ENCODE measurements at regions not wholly inside any gene's neighbourhood (a gene's known extent, or its start where the extent isn't known, plus 50 kb on each side); places are given as distances from the start of the nearest gene placed in this dataset.

DNA sequence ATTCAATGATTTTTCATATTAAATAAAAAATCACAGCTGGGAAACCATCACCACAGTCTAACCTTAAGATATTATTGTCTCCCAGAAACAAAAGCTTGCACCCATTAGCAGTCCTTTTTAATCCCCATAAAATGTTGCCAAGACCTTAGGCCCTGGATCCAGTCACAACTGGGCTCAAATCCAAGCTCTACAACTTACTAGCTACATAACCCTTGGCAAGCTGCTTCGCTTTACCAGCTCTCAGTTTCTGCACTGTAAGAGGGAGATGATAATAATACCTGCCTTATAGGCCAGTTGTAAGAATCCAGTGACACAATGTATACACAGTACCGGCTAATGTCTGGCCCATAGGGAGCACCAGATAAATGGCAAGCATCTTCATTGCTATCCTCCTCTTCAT lies 400.9 kb upstream of the FGF13 start:
- H3K27ac ChIP-seq (ENCODE audit: low read depth in 1 of 2, low read length in 2 of 2), result no peak overlapping the region
- no peaks in the 10 kb centered on the region for H3K4me1 ChIP-seq (ENCODE audit: control insufficient read depth in 4 of 4, insufficient read depth in 4 of 4, low read length in 3 of 4)
- no peak for TF ChIP-seq RXRA (IDR thresholded peaks at IDR 0.05)
- TF ChIP-seq RAD21 (IDR thresholded peaks at IDR 0.05), result no peak
- no peak for TF ChIP-seq FOXA1 (IDR thresholded peaks at IDR 0.05)
- TF ChIP-seq, protein P1, sequence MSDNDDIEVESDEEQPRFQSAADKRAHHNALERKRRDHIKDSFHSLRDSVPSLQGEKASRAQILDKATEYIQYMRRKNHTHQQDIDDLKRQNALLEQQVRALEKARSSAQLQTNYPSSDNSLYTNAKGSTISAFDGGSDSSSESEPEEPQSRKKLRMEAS (IDR thresholded peaks at IDR 0.05), result no peak
- TF ChIP-seq, protein P2, sequence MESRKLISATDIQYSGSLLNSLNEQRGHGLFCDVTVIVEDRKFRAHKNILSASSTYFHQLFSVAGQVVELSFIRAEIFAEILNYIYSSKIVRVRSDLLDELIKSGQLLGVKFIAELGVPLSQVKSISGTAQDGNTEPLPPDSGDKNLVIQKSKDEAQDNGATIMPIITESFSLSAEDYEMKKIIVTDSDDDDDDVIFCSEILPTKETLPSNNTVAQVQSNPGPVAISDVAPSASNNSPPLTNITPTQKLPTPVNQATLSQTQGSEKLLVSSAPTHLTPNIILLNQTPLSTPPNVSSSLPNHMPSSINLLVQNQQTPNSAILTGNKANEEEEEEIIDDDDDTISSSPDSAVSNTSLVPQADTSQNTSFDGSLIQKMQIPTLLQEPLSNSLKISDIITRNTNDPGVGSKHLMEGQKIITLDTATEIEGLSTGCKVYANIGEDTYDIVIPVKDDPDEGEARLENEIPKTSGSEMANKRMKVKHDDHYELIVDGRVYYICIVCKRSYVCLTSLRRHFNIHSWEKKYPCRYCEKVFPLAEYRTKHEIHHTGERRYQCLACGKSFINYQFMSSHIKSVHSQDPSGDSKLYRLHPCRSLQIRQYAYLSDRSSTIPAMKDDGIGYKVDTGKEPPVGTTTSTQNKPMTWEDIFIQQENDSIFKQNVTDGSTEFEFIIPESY (IDR thresholded peaks at IDR 0.05), result no peak
- no peak for TF ChIP-seq FOXA2 (IDR thresholded peaks at IDR 0.05)
- no peak for TF ChIP-seq SP1 (IDR thresholded peaks at IDR 0.05)
- no peak for TF ChIP-seq YY1 (IDR thresholded peaks at IDR 0.05)
- no peak for TF ChIP-seq TAF1 (conservative IDR thresholded peaks at IDR 0.05)
- TF ChIP-seq, protein P3, sequence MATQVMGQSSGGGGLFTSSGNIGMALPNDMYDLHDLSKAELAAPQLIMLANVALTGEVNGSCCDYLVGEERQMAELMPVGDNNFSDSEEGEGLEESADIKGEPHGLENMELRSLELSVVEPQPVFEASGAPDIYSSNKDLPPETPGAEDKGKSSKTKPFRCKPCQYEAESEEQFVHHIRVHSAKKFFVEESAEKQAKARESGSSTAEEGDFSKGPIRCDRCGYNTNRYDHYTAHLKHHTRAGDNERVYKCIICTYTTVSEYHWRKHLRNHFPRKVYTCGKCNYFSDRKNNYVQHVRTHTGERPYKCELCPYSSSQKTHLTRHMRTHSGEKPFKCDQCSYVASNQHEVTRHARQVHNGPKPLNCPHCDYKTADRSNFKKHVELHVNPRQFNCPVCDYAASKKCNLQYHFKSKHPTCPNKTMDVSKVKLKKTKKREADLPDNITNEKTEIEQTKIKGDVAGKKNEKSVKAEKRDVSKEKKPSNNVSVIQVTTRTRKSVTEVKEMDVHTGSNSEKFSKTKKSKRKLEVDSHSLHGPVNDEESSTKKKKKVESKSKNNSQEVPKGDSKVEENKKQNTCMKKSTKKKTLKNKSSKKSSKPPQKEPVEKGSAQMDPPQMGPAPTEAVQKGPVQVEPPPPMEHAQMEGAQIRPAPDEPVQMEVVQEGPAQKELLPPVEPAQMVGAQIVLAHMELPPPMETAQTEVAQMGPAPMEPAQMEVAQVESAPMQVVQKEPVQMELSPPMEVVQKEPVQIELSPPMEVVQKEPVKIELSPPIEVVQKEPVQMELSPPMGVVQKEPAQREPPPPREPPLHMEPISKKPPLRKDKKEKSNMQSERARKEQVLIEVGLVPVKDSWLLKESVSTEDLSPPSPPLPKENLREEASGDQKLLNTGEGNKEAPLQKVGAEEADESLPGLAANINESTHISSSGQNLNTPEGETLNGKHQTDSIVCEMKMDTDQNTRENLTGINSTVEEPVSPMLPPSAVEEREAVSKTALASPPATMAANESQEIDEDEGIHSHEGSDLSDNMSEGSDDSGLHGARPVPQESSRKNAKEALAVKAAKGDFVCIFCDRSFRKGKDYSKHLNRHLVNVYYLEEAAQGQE (IDR thresholded peaks at IDR 0.05), result no peak
- TF ChIP-seq, protein P4, sequence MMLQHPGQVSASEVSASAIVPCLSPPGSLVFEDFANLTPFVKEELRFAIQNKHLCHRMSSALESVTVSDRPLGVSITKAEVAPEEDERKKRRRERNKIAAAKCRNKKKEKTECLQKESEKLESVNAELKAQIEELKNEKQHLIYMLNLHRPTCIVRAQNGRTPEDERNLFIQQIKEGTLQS (IDR thresholded peaks at IDR 0.05), result no peak
- no peaks in the 10 kb centered on the region for H3K9me3 ChIP-seq (ENCODE audit: control insufficient read depth in 4 of 4, low read length in 3 of 4)
- H3K27me3 ChIP-seq (ENCODE audit: control insufficient read depth in 4 of 4, insufficient read depth in 4 of 4, low read length in 3 of 4), result no peaks in the 10 kb centered on the region
- no peak overlapping the region for H3K4me3 ChIP-seq (ENCODE audit: low read depth in 1 of 3, low read length in 3 of 3)
- no peaks in the 10 kb centered on the region for H3K36me3 ChIP-seq (ENCODE audit: control insufficient read depth in 4 of 4, insufficient read depth in 3 of 4, low read depth in 1 of 4, low read length in 3 of 4)
- H3K9ac ChIP-seq (ENCODE audit: low read depth in 1 of 2, low read length in 2 of 2), result no peak overlapping the region
- DNase-seq (ENCODE audit: low spot score), result no peak
- 86% methylated on average over 2 of the region's 2 CpGs for WGBS

DNA sequence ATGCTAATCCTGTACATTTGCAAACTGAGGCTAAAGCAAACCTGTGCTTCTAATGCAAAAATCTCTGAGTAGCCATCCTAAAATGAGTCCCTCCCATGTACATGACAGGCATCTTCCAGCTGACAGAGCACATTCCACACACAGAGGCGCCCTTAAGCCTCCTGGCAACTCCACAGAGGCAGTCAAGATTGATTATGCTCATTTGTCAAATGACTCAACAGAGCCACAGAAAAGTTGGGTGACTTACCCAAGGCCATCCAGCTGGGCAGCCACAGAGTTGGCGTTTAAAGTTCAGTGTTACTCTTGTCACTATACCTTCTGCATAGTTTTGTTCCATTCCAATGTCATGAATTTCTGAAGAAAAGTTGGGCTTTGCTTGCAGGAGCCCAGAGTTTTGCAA lies 394.6 kb upstream of the FGF13 start:
- H3K4me1 ChIP-seq (ENCODE audit: control insufficient read depth in 4 of 4, insufficient read depth in 4 of 4, low read length in 3 of 4), result no peaks in the 10 kb centered on the region
- H3K9ac ChIP-seq (ENCODE audit: low read depth in 1 of 2, low read length in 2 of 2), result no peak overlapping the region
- 83% methylated on average over 2 of the region's 2 CpGs for WGBS
- no peaks in the 10 kb centered on the region for H3K27me3 ChIP-seq (ENCODE audit: control insufficient read depth in 4 of 4, insufficient read depth in 4 of 4, low read length in 3 of 4)
- no peak overlapping the region for H3K4me3 ChIP-seq (ENCODE audit: low read depth in 1 of 3, low read length in 3 of 3)
- no peak for TF ChIP-seq HNF4A (conservative IDR thresholded peaks at IDR 0.05)
- no peak for TF ChIP-seq TAF1 (conservative IDR thresholded peaks at IDR 0.05)
- no peak for TF ChIP-seq GABPA (IDR thresholded peaks at IDR 0.05 in 1 of 2, conservative IDR thresholded peaks at IDR 0.05 in 1 of 2)
- no peak for TF ChIP-seq YY1 (IDR thresholded peaks at IDR 0.05)
- no peak for TF ChIP-seq FOXA1 (IDR thresholded peaks at IDR 0.05)
- TF ChIP-seq, protein P4 (IDR thresholded peaks at IDR 0.05), result no peak
- no peak for TF ChIP-seq FOXA2 (IDR thresholded peaks at IDR 0.05)
- TF ChIP-seq, protein P1 (IDR thresholded peaks at IDR 0.05), result no peak
- no peak for TF ChIP-seq HNF4G (IDR thresholded peaks at IDR 0.05)
- TF ChIP-seq SP1 (IDR thresholded peaks at IDR 0.05), result no peak
- TF ChIP-seq EGR1 (IDR thresholded peaks at IDR 0.05; ENCODE audit: low read depth in 2 of 2), result no peak
- no peaks in the 10 kb centered on the region for H3K36me3 ChIP-seq (ENCODE audit: control insufficient read depth in 4 of 4, insufficient read depth in 3 of 4, low read depth in 1 of 4, low read length in 3 of 4)
- no peak overlapping the region for H3K27ac ChIP-seq (ENCODE audit: low read depth in 1 of 2, low read length in 2 of 2)
- no peaks in the 10 kb centered on the region for H3K9me3 ChIP-seq (ENCODE audit: control insufficient read depth in 4 of 4, low read length in 3 of 4)
- DNase-seq (ENCODE audit: low spot score), result no peak
